Spleen (tissue), 7 donors: ENCODE measurements at regions not wholly inside any gene's neighbourhood (a gene's known extent, or its start where the extent isn't known, plus 50 kb on each side); places are given as distances from the start of the nearest gene placed in this dataset.

Source experiments
- POLR2A ChIP-seq, 3 donors: fragments of 450-650 bp; IDR thresholded peaks; one replicate each; pipeline ENCODE4 v1.5.1; 2017; ENCODE audit warnings: antibody characterized with exemption in 3 of 3, mild to moderate bottlenecking in 1 of 3
- POLR2AphosphoS5 ChIP-seq, 3 donors: sonication (generic); formaldehyde crosslinking; IDR thresholded peaks; one replicate each; pipeline ENCODE4 v1.5.1; 2017; ENCODE audit warnings: antibody characterized with exemption in 3 of 3
- TF ChIP-seq, protein P1 (sequence below), 11 experiments: fragments of 200-600 bp in 7 of 11; fragments of 450-650 bp in 4 of 11; sonication (generic) in 4 of 11; IDR thresholded peaks in 8 of 11; conservative IDR thresholded peaks in 3 of 11; 1 replicate in 7 of 11; 2 replicates in 4 of 11; pipeline versions ENCODE4 v1.4.0 to v1.8.0; 2016 to 2021; ENCODE audit warnings: antibody characterized with exemption in 11 of 11, inconsistent platforms in 4 of 11, mild to moderate bottlenecking in 1 of 11
- donor health status: DM: no; HTN: no; CAD: no; lungs with moderate emphysema.
- donor health status: DM: no; HTN: no; CAD: no.
- donor health status: DM: no; HTN: no; CAD: no.

DNA sequence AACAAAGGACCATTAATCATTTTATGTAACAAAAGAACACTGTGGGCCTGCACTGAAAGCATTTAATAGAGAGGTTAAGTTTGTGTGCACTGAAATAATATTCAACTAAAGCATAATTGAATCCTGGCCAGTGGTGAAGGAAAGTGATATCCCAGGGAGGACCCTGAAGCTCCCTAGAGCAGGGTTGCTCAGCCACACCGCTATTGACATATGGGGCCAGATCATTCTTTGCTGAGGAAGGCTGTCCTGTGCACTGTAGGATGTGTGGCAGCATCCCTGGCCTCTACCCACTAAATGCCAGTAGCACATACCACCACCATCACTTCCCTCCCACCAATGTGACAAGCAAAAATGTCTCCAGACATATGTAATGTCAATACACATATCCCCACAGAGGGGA lies 166.1 kb upstream of the MTNR1B start:
- TF ChIP-seq, protein P1, sequence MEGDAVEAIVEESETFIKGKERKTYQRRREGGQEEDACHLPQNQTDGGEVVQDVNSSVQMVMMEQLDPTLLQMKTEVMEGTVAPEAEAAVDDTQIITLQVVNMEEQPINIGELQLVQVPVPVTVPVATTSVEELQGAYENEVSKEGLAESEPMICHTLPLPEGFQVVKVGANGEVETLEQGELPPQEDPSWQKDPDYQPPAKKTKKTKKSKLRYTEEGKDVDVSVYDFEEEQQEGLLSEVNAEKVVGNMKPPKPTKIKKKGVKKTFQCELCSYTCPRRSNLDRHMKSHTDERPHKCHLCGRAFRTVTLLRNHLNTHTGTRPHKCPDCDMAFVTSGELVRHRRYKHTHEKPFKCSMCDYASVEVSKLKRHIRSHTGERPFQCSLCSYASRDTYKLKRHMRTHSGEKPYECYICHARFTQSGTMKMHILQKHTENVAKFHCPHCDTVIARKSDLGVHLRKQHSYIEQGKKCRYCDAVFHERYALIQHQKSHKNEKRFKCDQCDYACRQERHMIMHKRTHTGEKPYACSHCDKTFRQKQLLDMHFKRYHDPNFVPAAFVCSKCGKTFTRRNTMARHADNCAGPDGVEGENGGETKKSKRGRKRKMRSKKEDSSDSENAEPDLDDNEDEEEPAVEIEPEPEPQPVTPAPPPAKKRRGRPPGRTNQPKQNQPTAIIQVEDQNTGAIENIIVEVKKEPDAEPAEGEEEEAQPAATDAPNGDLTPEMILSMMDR (IDR thresholded peaks at IDR 0.05 in 8 of 11, conservative IDR thresholded peaks at IDR 0.05 in 3 of 11), result no peak
- TF ChIP-seq POLR2A (IDR thresholded peaks at IDR 0.05), result no peak
- no peak for TF ChIP-seq POLR2AphosphoS5 (IDR thresholded peaks at IDR 0.05)
